ENCODE measurements at regions not wholly inside any gene's neighbourhood (a gene's known extent, or its start where the extent isn't known, plus 50 kb on each side); places are given as distances from the start of the nearest gene placed in this dataset.

DNA sequence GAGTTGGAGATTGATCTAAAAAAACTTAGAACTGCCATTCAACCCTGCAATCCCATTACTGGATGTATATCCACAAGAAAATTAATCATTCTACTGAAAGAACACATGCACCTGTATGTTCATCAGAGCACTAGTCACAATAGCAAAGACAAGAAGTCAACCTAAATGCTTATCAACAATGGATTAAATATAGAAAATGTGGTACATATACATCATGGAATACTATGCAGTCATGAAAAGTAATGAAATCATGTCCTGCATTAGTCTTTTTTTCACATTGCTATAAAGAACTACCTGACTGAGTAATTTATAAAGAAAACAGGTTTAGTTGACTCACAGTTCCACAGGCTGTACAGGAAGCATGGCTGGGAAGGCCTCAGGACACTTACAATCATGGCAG lies 850.5 kb downstream of the TECRL start:
- DNase-seq = no peak
- intact Hi-C loops (cut with DNase I) = no loop called here

DNA sequence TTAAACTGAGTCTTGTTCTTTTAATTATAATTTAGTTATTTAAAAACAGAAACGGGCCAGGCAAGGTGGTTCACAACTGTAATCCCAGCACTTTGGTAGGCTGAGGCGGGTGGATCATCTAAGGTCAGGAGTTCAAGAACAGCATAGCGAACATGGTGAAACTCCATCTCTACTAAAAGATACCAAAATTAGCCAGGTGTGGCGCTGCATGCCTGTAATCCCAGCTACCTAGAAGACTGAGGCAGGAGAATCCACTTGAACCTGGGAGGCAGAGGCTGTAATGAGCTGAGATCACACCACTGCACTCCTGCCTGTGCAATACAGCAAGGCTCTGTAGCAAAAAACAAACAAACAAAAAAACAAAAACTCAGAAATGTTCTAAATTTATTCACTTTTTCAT lies 852.9 kb downstream of the TECRL start:
- no peak for DNase-seq
- intact Hi-C loops (cut with DNase I) = no loop called here

DNA sequence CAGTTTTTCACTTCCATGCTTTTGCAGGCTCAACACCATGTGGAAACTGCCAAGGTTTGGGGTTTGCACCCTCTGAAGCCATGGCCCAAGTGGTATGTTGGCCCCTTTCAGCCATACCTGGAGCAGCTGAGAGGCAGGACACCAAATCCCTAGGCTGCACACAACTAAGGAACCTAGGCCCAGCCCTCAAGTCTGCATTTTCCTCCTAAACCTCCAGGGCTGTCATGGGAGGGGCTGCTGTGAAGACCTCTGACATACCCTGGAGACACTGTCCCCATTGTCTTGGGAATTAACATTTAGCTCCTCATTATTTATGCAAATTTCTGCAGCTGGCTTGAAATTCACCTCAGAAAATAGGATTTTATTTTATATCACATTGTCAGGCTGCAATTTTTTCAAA lies 856.1 kb downstream of the TECRL start:
- intact Hi-C loops (cut with DNase I) = no loop called here
- DNase-seq = no peak

DNA sequence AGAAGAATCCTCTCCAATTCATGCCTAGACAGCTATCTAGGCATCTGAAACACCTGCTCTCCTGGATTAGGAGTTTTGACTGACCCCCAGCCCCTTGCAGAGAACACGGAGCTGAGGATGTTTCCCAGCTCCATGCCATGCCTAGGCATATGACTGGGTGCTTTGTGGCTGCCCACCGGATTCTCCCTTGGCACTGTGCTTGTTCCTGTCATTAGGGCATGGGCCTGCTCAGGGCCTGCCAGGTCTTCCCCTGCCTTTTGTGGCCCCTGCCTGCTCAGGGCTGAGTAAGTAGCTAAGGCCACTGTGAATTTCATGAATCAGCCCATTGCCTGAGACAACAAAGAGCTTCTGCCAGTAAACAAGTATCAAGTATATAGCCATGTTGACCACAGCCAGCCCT lies 867.4 kb downstream of the TECRL start:
- no peak for DNase-seq
- intact Hi-C loops (cut with DNase I) = no loop called here

DNA sequence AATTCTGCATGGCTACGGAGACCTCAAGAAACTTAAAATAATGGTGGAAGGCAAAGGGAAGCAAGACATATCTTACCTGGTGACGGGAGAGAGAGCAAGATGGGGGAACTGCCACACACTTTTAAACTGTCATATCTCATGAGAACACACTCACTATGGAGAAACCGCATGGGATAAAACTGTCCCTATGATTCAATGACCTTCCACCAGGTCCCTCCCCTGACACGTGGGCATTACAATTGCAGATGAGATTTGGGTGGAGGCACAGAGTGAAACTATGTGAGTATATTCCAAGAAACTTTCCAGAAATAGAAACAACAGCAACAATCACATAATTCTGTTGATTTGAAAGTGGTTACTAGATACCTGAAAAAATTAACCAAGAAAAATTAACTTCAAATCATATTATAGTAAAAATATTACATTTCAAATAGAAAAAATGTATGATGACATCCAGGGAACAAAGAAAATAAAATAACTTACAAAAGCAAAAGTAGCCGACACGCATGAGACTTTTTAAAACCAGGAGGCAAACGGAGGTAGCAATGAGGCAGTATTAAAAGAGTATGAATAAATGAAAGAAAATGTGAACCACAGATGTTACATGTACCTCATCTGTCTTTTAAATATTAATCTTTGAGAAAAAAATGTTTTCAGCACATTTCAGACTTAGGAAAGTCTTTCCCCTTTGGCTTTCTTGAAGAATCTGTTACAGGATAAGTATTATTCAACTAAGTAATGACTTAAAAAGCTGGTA lies 879.5 kb downstream of the TECRL start:
- DNase-seq = no peak
- intact Hi-C loops (cut with DNase I) = no loop called here

DNA sequence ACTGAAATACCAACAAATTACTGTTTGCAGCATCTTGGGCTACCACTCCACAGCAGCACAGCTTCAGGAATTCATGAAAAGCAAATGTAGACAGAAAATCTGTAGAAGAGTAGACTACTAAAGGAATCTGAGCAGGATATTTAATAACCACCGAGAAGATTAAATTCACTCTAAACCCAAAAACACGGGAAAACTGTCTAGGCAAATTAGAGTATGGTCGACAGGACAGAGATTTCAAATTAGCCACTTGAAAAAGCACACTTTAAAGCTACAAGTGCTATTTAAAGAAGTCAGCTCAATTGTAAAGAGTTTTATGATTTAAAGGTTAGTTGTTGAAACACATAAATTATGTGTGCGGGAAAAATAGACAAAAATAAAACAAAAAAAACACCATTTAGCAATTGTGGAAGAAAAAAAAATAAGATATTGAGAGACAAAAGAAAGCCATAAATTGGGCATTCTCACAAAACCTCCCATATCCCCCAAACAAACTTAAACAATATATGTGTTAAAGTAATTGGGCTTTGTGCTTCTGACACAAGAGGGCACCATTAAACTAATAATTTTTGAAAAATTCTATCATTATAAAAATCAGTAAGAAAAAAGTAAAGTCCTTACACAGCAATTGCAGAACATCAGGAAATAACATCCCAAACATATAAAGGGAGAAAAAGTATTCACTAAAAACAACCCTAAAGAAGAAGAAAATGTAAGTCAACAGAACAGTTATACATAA lies 880.8 kb downstream of the TECRL start:
- DNase-seq = no peak
- intact Hi-C loops (cut with DNase I) = no loop called here

DNA sequence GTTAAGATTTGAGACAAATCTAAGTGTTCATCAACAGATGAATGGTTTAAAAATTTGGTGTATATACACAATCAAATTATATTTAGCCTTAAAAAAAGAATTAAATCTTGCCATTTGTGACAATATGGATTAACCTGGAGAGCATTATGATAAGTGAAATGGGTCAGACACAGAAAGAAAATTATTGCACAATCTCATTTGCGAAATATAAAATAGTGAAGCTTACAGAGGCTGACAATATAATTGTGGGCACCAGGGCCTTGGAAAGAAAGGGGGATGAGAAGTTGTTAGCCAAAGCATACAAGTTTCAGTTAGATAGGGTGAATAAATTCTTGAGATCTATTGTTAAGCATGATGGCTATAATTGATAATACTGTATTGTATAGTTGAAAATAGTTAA lies 883.0 kb downstream of the TECRL start:
- intact Hi-C loops (cut with DNase I) = no loop called here
- no peak for DNase-seq

DNA sequence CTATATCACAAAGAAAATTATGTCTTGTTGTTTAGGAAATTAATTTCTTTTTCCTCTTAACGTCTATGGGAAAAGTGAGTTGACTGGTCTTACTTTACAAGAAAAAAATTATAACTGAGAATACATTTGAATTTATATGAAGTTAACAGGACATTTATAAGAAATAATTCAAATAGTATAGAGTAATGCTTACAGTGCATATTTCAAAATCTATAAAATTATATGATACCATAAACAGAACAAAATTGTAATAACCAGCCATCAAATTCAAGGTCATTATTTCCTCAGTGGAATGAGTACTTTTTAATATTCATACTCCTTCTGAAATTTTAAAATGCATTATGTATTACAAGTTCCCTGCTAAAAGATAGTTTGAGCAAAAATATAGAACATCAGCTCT lies 884.5 kb downstream of the TECRL start:
- intact Hi-C loops (cut with DNase I) = no loop called here
- no peak for DNase-seq

DNA sequence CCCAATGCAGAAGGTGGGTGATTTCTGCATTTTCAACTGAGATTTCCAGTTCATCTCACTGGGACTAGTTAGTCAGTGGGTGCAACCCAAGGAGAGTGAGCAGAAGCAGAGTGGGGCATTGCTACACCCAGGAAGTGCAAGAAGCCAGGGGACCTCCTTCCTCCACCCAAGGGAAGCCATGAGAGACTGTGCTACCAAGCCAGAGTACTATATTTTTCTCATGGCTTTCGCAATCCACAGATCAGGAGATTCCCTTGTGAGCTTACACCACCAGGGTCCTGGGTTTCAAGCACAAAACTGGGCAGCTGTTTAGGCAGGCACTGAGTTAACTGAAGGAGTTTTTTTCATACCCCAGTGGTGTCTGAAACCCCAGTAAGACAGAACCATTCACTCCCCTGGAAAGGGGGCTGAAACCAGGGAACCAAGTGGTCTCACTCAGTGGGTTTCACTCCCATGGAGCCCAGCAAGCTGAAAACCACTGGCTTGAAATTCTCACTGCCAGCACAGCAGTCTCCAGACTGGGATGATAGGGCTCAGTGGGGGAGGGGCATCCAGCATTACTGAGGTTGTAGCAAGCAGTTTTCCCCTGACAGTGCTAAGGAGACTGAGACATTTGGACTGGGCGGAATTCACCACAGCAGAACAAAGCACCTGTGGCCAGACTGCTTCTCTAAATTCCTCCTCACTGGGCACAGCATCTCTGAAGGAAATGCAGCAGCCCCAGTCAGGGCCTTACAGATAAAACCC lies 903.4 kb downstream of the TECRL start:
- no peak for DNase-seq
- intact Hi-C loops (cut with DNase I) = no loop called here

DNA sequence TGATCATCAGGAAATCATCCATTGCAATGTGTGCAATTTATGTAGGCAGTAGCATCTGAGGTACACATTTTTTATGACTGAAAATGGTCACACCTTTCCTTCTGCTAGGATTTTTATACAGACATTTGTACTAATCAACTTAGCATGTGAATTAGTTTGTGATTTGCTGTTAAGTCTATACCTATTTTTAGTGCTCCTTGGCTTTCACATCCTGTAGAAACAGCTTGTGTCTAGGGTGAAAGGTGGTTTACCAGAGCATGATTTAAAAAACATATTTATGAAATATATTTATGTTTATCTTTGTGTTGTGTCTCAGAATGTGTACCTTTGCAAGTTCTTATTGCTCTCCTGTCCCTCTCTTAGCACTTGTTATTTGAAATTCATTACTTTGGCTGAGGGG lies 916.0 kb downstream of the TECRL start:
- DNase-seq = no peak
- intact Hi-C loops (cut with DNase I) = no loop called here

DNA sequence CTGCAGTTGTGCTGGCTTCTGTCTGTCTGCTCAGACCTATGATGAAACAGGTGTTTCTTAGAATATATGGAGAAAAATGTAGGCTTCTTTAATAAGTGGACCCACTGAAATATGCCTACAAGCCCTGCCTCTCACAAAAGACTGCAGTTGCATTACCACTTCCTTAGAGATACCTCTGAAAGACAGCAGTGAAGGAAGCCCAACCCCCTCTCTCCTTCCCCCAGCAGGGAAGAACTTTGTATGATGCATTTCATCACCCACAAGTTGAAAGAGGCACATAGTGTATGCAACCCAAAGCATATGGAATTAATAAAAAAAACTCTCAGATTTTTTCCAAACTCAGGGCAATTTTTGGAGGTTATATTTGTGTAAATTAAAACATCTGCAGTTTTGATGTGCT lies 916.7 kb downstream of the TECRL start:
- intact Hi-C loops (cut with DNase I) = no loop called here

DNA sequence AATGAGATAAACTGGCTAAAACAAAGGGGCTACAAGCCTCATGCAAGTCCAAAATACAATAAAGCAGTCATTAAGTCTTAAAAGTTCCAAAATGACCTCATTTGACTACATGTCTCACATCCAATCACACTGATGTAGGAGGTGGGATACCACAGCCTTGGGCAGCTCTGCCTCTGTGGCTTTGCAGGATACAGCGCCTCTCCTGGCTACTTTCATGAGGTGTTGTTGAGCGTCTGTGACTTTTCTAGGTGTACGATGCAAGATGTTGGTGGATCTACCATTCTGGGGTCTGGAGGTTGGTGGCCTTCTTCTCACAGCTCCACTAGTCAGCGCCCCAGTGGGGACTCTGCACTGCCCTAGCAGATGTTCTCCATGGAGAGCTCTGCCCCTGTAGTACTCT lies 944.9 kb downstream of the TECRL start:
- intact Hi-C loops (cut with DNase I) = no loop called here
- DNase-seq = no peak

More for the DNA sequence above, 916.7 kb downstream of the TECRL start:
- no peak for DNase-seq

DNA sequence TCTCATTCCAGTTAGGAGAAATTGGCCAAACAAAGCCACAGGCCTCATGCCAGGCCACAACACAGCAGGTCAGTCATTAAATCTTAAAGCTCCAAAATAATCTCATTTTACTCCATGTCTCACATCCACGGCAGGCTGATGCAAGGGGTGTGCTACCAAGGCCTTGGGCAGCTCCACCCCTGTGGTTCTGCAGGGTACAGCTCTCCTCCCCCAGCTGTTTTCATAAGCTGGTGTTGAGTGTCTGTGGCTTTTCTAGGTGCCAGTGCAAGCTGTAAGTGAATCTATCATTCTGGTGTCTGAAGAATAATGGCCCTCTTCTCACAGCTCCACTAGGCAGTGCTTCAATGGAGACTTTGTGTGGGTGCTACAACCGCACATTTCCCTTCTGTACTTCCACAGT lies 949.2 kb downstream of the TECRL start:
- intact Hi-C loops (cut with DNase I) = no loop called here
- DNase-seq = no peak

DNA sequence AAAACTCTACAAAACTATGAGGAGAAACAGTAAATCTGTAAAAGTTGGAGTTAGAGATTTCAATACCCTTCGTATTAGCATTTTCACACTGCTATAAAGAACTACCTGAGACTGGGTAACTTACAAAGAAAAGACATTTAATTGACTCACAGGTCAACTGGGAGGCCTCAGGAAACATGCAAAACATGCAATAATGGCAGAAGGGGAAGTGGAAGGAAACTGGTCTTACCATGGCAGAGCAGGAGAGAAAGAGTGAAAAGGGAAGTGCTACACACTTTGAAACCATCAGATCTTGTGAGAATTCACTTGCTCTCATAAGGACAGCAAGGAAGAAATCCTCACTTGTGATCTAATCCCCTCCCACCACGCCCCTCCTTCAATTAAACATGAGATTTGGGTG lies 949.9 kb downstream of the TECRL start:
- intact Hi-C loops (cut with DNase I) = no loop called here
- no peak for DNase-seq

DNA sequence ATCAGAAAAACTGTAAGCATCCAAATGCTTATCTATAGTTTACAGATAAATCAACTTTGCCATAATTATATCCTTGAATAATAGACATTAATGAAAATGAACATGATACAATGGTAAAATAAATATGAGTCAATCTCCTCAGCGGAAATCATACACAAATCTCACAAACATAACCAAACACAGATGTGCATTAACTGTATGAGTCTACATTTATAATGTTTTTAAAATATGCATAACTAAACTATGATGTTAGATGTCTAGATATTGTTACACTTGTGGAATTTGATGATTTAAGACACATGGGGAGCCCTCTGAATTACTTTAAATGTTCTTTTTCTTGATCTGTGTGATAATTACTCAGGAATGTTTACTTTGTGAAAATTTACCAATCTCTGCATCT lies 951.2 kb downstream of the TECRL start:
- intact Hi-C loops (cut with DNase I) = no loop called here
- no peak for DNase-seq

DNA sequence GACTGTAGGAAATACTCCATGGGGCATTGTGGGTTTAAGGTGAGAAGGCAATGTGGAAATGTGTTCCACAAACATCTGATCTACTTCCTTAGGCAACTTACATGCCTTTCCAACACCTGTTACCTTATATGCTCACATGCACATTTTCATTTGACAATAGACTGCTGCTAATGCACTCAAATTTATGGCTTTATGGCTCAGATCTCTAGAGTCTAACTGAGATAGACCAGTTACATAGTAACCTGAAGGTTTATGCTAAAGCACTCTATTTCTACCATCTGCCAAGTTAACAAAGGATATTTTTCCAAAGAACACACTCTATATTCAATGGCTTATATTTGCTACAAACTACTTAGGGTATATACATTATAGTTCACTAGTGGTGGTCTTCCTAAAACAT lies 969.0 kb downstream of the TECRL start:
- intact Hi-C loops (cut with DNase I) = no loop called here
- DNase-seq = no peak

DNA sequence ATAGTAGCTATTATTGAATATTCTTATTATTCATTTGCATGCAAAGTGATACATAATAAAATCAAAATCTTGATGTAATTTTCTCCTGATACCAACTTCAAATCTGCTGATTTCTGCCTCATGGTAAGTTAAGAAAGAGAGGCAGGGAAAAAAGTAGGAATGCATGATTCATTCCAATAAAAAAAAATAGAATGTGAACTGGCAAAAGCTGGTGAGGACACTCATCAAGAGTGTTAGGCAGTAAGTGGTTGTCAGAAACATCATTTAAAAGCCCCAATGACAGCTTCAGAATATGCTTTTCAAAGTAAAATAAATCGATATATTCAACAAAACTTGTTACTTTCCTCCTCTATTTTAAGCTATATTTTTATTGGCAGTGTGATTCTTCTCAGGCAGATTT lies 979.1 kb downstream of the TECRL start:
- intact Hi-C loops (cut with DNase I) = no loop called here
- DNase-seq = no peak

DNA sequence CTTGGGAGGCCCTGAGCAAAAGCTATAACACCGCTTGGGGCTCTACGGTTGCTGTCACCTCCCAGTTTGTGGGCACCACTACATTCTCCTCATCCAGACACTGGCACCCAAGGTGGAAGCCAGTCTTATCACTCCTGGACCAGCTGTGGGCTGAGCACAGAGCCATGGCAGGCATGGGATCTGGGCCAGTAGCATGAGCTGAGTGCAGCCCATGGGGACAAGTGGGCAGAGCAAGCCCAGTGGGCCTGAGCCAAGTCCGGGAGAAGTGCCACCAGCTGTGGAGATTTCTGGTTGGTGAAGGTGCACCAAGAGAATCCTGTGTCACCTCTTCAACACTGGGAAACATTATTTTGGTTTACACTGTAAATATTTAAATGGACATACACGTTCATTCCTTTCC lies 1013.0 kb downstream of the TECRL start:
- DNase-seq = no peak
- intact Hi-C loops (cut with DNase I) = no loop called here

DNA sequence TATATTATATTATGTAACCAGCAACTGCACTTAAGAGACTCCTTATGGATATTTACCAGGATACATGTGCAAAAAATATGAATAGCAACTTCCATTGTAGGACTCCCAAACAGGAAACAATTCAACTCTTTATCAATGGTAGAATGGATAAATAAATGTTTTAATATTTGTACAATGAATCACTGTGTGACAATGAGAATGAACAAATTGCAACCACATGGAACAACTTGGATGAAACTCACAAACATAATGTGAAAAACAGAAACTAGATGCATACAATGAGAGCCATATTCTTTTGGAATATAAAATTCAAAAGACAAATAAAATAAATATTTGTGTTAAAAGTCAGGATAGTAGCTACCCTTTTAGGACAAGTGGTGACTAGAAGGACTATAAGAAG lies 1015.7 kb downstream of the TECRL start:
- intact Hi-C loops (cut with DNase I) = no loop called here
- DNase-seq = no peak

DNA sequence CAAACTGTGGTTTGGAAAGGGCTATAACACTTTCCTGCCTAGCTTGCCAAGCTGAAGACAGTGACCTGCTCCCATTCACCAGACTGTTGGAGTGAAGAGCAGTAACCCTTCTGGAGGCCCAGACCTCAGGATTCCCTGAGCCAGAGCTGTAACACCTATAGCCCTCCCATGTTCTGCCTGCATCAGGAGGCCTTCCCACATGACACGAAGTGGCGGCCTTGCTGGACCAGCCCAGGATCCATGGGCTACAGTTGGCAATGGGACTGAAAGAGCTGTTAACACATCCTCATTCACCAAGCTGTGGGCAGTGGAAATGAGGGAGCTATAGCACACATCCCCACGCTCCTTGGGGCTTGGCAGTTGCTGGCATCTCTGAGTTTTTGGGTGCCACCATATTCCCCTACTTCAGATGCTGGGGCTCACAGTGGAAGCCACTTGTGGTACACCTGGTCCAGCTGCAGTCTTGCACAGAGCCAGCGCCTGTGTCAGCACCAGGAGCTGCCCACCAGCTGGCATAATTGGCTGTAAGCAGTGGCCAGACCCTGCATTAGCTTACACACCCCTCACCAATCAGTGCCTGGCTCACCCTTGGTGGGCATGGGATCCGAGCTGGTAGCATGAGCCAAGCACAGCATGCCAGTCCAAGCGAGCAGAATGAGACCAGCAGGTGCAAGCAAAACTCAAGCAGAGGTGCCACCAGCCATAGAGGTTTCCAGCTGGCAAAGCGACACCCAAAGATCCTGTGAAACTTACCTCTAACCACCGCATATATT lies 1029.3 kb downstream of the TECRL start:
- intact Hi-C loops (cut with DNase I) = no loop called here
- DNase-seq = no peak
